Sigmoid colon (tissue), 6 donors: ENCODE measurements at regions not wholly inside any gene's neighbourhood (a gene's known extent, or its start where the extent isn't known, plus 50 kb on each side); places are given as distances from the start of the nearest gene placed in this dataset.

ENCODE experiments used
- DNase-seq: peaks from one replicate; pipeline ENCODE4 v3.0.0-alpha.2; 2019
- H3K27ac ChIP-seq, 4 donors: fragments of 200-600 bp; sonication (generic); one replicate each; pipeline ENCODE4 v1.5.1; 2016 to 2019; ENCODE audit warnings: mild to moderate bottlenecking in 1 of 4
- H3K27me3 ChIP-seq, 3 donors: fragments of 200-600 bp; sonication (generic); one replicate each; pipeline ENCODE4 v1.5.1; 2019; ENCODE audit warnings: mild to moderate bottlenecking in 1 of 3
- H3K36me3 ChIP-seq, 4 donors: fragments of 200-600 bp; sonication (generic); one replicate each; pipeline ENCODE4 v1.5.1; 2016 to 2019
- H3K4me1 ChIP-seq, 4 donors: fragments of 200-600 bp; sonication (generic); one replicate each; pipeline ENCODE4 v1.5.1; 2017 to 2019
- H3K4me3 ChIP-seq, 4 donors: fragments of 200-600 bp; sonication (generic); one replicate each; pipeline ENCODE4 v1.5.1; 2017 to 2019; ENCODE audit warnings: mild to moderate bottlenecking in 2 of 4, moderate library complexity in 1 of 4
- H3K9me3 ChIP-seq, 4 donors: fragments of 200-600 bp in 3 of 4; sonication (generic) in 3 of 4; one replicate each; pipeline versions ENCODE4 v1.5.1 to v1.6.1; 2013 to 2019
- CTCF ChIP-seq, 4 experiments: fragments of 450-650 bp in 3 of 4; fragments of 200-600 bp in 1 of 4; IDR thresholded peaks; one replicate each; pipeline ENCODE4 v1.5.1; 2016 to 2019; ENCODE audit warnings: antibody characterized with exemption in 4 of 4, mild to moderate bottlenecking in 3 of 4, moderate library complexity in 2 of 4
- EP300 ChIP-seq, 4 donors: sonication (generic); formaldehyde crosslinking; IDR thresholded peaks; one replicate each; pipeline ENCODE4 v1.6.1; 2017; ENCODE audit warnings: antibody characterized with exemption in 4 of 4
- POLR2A ChIP-seq, 2 donors: fragments of 450-650 bp; IDR thresholded peaks; one replicate each; pipeline ENCODE4 v1.6.1; 2016; ENCODE audit warnings: antibody characterized with exemption in 2 of 2, mild to moderate bottlenecking in 2 of 2, moderate library complexity in 2 of 2
- POLR2AphosphoS5 ChIP-seq, 4 donors: sonication (generic); formaldehyde crosslinking; IDR thresholded peaks; one replicate each; pipeline ENCODE4 v1.6.1; 2017; ENCODE audit warnings: antibody characterized with exemption in 4 of 4
- WGBS, 2 donors: extraction: QIAGEN DNeasy Blood & Tissue Kit; methylation state at CpG; one replicate each; pipeline ENCODE4 v1.1.7; 2013; 5-methylcytosine and 5-hydroxymethylcytosine counted together
- intact Hi-C: fragments of 100-400 bp; cut with DNase I; formaldehyde crosslinking; loops from one replicate; pipeline ENCODE4 v1.15.1; 2023
- donor health status: healthy with polysubstance abuse.
- donor health status: healthy.

GRCh38 chr14:86826661-86827060, 1166.3 kb downstream of the GALC start:
- Histone ChIP-seq H3K4me1 (no peaks in the 10 kb centered on the region), H3K27me3 (no peaks in the 10 kb centered on the region), H3K36me3 (no peaks in the 10 kb centered on the region), H3K4me3 (no peak overlapping the region), H3K9me3 (no peaks in the 10 kb centered on the region), H3K27ac (no peak overlapping the region)
- 25 to 67% methylated on average over 1 of the region's 1 CpG for WGBS, 2 donors
- DNase-seq: no peak
- TF ChIP-seq CTCF (IDR thresholded peaks at IDR 0.05): no peak
- TF ChIP-seq POLR2AphosphoS5 (IDR thresholded peaks at IDR 0.05): no peak
- no peak for TF ChIP-seq EP300 (IDR thresholded peaks at IDR 0.05)
- TF ChIP-seq POLR2A (IDR thresholded peaks at IDR 0.05): no peak
- intact Hi-C loops: no loop called here

- TF ChIP-seq EP300 (IDR thresholded peaks at IDR 0.05) (no peak), POLR2A (IDR thresholded peaks at IDR 0.05) (no peak), POLR2AphosphoS5 (IDR thresholded peaks at IDR 0.05) (no peak), CTCF (IDR thresholded peaks at IDR 0.05) (no peak)
- Histone ChIP-seq H3K27ac (no peak overlapping the region), H3K4me3 (no peak overlapping the region), H3K4me1 (no peaks in the 10 kb centered on the region), H3K9me3 (no peaks in the 10 kb centered on the region), H3K36me3 (no peaks in the 10 kb centered on the region), H3K27me3 (no peaks in the 10 kb centered on the region)
- no peak for DNase-seq
- intact Hi-C loops: no loop called here
- whole genome bisulfite sequencing, 2 donors: 95 to 99% methylated on average over 2 of the region's 2 CpGs
These were observed 1168.8 kb downstream of the GALC start for GRCh38 chr14:86824167-86824566.

GRCh38 chr14:86823581-86823980, 1169.4 kb downstream of the GALC start:
- Histone ChIP-seq H3K9me3 (no peaks in the 10 kb centered on the region), H3K36me3 (no peaks in the 10 kb centered on the region), H3K27me3 (no peaks in the 10 kb centered on the region), H3K4me3 (no peak overlapping the region), H3K4me1 (no peaks in the 10 kb centered on the region), H3K27ac (no peak overlapping the region)
- WGBS, 2 donors: 59 to 73% methylated on average over 2 of the region's 2 CpGs
- intact Hi-C loops: no loop called here
- DNase-seq: no peak
- TF ChIP-seq POLR2A (IDR thresholded peaks at IDR 0.05) (no peak), EP300 (IDR thresholded peaks at IDR 0.05) (no peak)

- no peak overlapping the region for H3K4me3 ChIP-seq
- TF ChIP-seq POLR2AphosphoS5 (IDR thresholded peaks at IDR 0.05): no peak
- no peak for TF ChIP-seq CTCF (IDR thresholded peaks at IDR 0.05)
- no peak for TF ChIP-seq EP300 (IDR thresholded peaks at IDR 0.05)
- no peak for TF ChIP-seq POLR2A (IDR thresholded peaks at IDR 0.05)
- DNase-seq: no peak
- intact Hi-C loops: no loop called here
- H3K4me1 ChIP-seq: no peaks in the 10 kb centered on the region
- H3K36me3 ChIP-seq: no peaks in the 10 kb centered on the region
- H3K27me3 ChIP-seq: no peaks in the 10 kb centered on the region
- no peak overlapping the region for H3K27ac ChIP-seq
- H3K9me3 ChIP-seq: no peaks in the 10 kb centered on the region
These were observed 1177.6 kb downstream of the GALC start for GRCh38 chr14:86815341-86815740.

GRCh38 chr14:86802726-86803125, 1190.3 kb downstream of the GALC start:
- Histone ChIP-seq H3K27ac (no peak overlapping the region), H3K4me3 (no peak overlapping the region), H3K4me1 (no peaks in the 10 kb centered on the region), H3K36me3 (no peaks in the 10 kb centered on the region), H3K27me3 (no peaks in the 10 kb centered on the region), H3K9me3 (no peaks in the 10 kb centered on the region)
- intact Hi-C loops: no loop called here
- 52 to 63% methylated on average over 2 of the region's 2 CpGs for WGBS, 2 donors
- no peak for DNase-seq
- TF ChIP-seq POLR2AphosphoS5 (IDR thresholded peaks at IDR 0.05): no peak
- TF ChIP-seq CTCF (IDR thresholded peaks at IDR 0.05): no peak
- TF ChIP-seq EP300 (IDR thresholded peaks at IDR 0.05): no peak
- TF ChIP-seq POLR2A (IDR thresholded peaks at IDR 0.05): no peak
